Adrenal gland (tissue), 9 donors: ENCODE measurements at regions not wholly inside any gene's neighbourhood (a gene's known extent, or its start where the extent isn't known, plus 50 kb on each side); places are given as distances from the start of the nearest gene placed in this dataset.

Experiments
- DNase-seq, 7 donors: peaks; one replicate each; pipeline ENCODE4 v3.0.0-alpha.2; 2019 to 2020
- H3K27ac ChIP-seq, 5 donors: fragments of 200-600 bp; sonication (generic) in 4 of 5; 1 replicate in 3 of 5; 2 replicates in 2 of 5; pipeline versions ENCODE4 v1.5.1 to v1.8.0; 2016 to 2020; ENCODE audit warnings: mild to moderate bottlenecking in 1 of 5
- H3K27me3 ChIP-seq: fragments of 200-600 bp; 2 replicates; pipeline ENCODE4 v1.8.0; 2021
- H3K36me3 ChIP-seq, 2 donors: fragments of 200-600 bp; replicated peaks in 1 of 2; 1 replicate in 1 of 2; 2 replicates in 1 of 2; pipeline versions ENCODE4 v1.5.1 to v1.8.0; 2018 to 2022
- H3K4me1 ChIP-seq, 2 donors: fragments of 200-600 bp; replicated peaks in 1 of 2; 1 replicate in 1 of 2; 2 replicates in 1 of 2; pipeline versions ENCODE4 v1.5.1 to v1.8.0; 2018 to 2021
- H3K4me3 ChIP-seq, 4 donors: fragments of 200-600 bp; sonication (generic) in 3 of 4; one replicate each; pipeline ENCODE4 v1.5.1; 2016 to 2018
- H3K9me3 ChIP-seq, 3 donors: fragments of 200-600 bp; sonication (generic) in 1 of 3; replicated peaks in 1 of 3; 1 replicate in 2 of 3; 2 replicates in 1 of 3; pipeline versions ENCODE4 v1.5.1 to v1.8.0; 2016 to 2021
- CTCF ChIP-seq, 6 experiments: fragments of 450-650 bp in 4 of 6; fragments of 200-600 bp in 2 of 6; sonication (generic) in 1 of 6; IDR thresholded peaks; 1 replicate in 5 of 6; 2 replicates in 1 of 6; pipeline versions ENCODE4 v1.5.1 to v1.8.0; 2016 to 2021; ENCODE audit warnings: antibody characterized with exemption in 6 of 6, mild to moderate bottlenecking in 2 of 6, moderate library complexity in 1 of 6
- POLR2A ChIP-seq, 2 donors: fragments of 450-650 bp; IDR thresholded peaks; one replicate each; pipeline ENCODE4 v1.6.1; 2017; ENCODE audit warnings: antibody characterized with exemption in 2 of 2, mild to moderate bottlenecking in 2 of 2, moderate library complexity in 1 of 2
- WGBS, 4 donors: extraction: QIAGEN DNeasy Blood & Tissue Kit in 2 of 4; methylation state at CpG; one replicate each; pipeline versions ENCODE4 v1.1.5 to v1.1.7; 2013 to 2017; 5-methylcytosine and 5-hydroxymethylcytosine counted together
- intact Hi-C, 2 donors: fragments of 100-400 bp; cut with DNase I; formaldehyde crosslinking; loops; one replicate each; pipeline versions ENCODE4 v1.14.1 to v1.15.0; 2022 to 2023
- donor health status: healthy with polysubstance abuse.
- donor health status: Bipolar disorder and iron deficiency.
- donor health status: DM: yes; HTN: yes; CAD: no.
- donor health status: DM: no; HTN: no; CAD: no.
- donor health status: DM: no; HTN: no; CAD: no.

- Histone ChIP-seq H3K4me1 (no peaks in the 10 kb centered on the region), H3K27me3 (no peaks in the 10 kb centered on the region), H3K36me3 (no peaks in the 10 kb centered on the region), H3K27ac (no peak overlapping the region), H3K9me3 (no peaks in the 10 kb centered on the region), H3K4me3 (no peak overlapping the region)
- intact Hi-C loops, result no loop called here
- TF ChIP-seq CTCF (IDR thresholded peaks at IDR 0.05) (no peak), POLR2A (IDR thresholded peaks at IDR 0.05) (no peak)
- WGBS, 4 donors, result 44 to 55% (median 51%) methylated on average over 4 of the region's 4 CpGs
- no peak for DNase-seq
Observed at GRCh38 chr2:221883976-221884375, 311.9 kb upstream of the EPHA4 start.

- intact Hi-C loops, result no loop called here
Observed at GRCh38 chr2:221876016-221876415, 303.9 kb upstream of the EPHA4 start.

GRCh38 chr2:221874444-221874843 is 302.3 kb upstream of the EPHA4 start:
- H3K4me3 ChIP-seq, result no peak overlapping the region
- DNase-seq, result no peak

More at GRCh38 chr2:221876016-221876415, 303.9 kb upstream of the EPHA4 start:
- Histone ChIP-seq H3K4me3 (no peak overlapping the region), H3K4me1 (no peaks in the 10 kb centered on the region), H3K36me3 (no peaks in the 10 kb centered on the region), H3K27me3 (no peaks in the 10 kb centered on the region), H3K9me3 (no peaks in the 10 kb centered on the region), H3K27ac (no peak overlapping the region)
- no peak for TF ChIP-seq CTCF (IDR thresholded peaks at IDR 0.05)
- no peak for TF ChIP-seq POLR2A (IDR thresholded peaks at IDR 0.05)
- no peak for DNase-seq

GRCh38 chr2:221857719-221858118 is 285.6 kb upstream of the EPHA4 start:
- Histone ChIP-seq H3K4me1 (no peaks in the 10 kb centered on the region), H3K36me3 (no peaks in the 10 kb centered on the region), H3K27ac (no peak overlapping the region), H3K4me3 (no peak overlapping the region), H3K27me3 (no peaks in the 10 kb centered on the region), H3K9me3 (no peaks in the 10 kb centered on the region)
- intact Hi-C loops, result no loop called here
- WGBS, 4 donors, result 50 to 76% (median 58%) methylated on average over 2 of the region's 2 CpGs
- DNase-seq, result no peak
- TF ChIP-seq POLR2A (IDR thresholded peaks at IDR 0.05), result no peak
- TF ChIP-seq CTCF (IDR thresholded peaks at IDR 0.05), result no peak

More at GRCh38 chr2:221874444-221874843, 302.3 kb upstream of the EPHA4 start:
- Histone ChIP-seq H3K27me3 (no peaks in the 10 kb centered on the region), H3K4me1 (no peaks in the 10 kb centered on the region), H3K27ac (no peak overlapping the region), H3K9me3 (no peaks in the 10 kb centered on the region), H3K36me3 (no peaks in the 10 kb centered on the region)
- intact Hi-C loops, result no loop called here
- TF ChIP-seq CTCF (IDR thresholded peaks at IDR 0.05) (no peak), POLR2A (IDR thresholded peaks at IDR 0.05) (no peak)
- 82 to 89% (median 86%) methylated on average over 2 of the region's 2 CpGs for WGBS, 4 donors
